Subcutaneous abdominal adipose tissue (tissue), 5 donors: ENCODE measurements at regions not wholly inside any gene's neighbourhood (a gene's known extent, or its start where the extent isn't known, plus 50 kb on each side); places are given as distances from the start of the nearest gene placed in this dataset.
"Not testable (repeated sequence)": the region's sequence is repeated elsewhere in the genome, so short reads cannot be mapped to it uniquely, and the experiment has no call there.

ENCODE experiments used
- H3K27ac ChIP-seq: one replicate; pipeline ENCODE4 v1.7.0; 2013; ENCODE audit warnings: low read depth, mild to moderate bottlenecking, inconsistent platforms, low read length, moderate library complexity
- H3K27me3 ChIP-seq, 5 donors: one replicate each; pipeline ENCODE4 v1.7.0; 2013; ENCODE audit warnings: low read length in 5 of 5, inconsistent platforms in 1 of 5; ENCODE audit not compliant: control insufficient read depth in 5 of 5, insufficient read depth in 4 of 5
- H3K36me3 ChIP-seq, 5 donors: one replicate each; pipeline ENCODE4 v1.7.0; 2013; ENCODE audit warnings: low read length in 5 of 5; ENCODE audit not compliant: control insufficient read depth in 5 of 5, insufficient read depth in 5 of 5
- H3K4me1 ChIP-seq, 5 donors: one replicate each; pipeline ENCODE4 v1.7.0; 2013; ENCODE audit warnings: low read length in 5 of 5, mild to moderate bottlenecking in 3 of 5, moderate library complexity in 1 of 5; ENCODE audit not compliant: control insufficient read depth in 5 of 5, insufficient read depth in 5 of 5
- H3K4me3 ChIP-seq, 5 donors: one replicate each; pipeline ENCODE4 v1.7.0; 2013; ENCODE audit warnings: low read length in 5 of 5, low read depth in 1 of 5
- H3K9ac ChIP-seq, 5 donors: one replicate each; pipeline ENCODE4 v1.7.0; 2013; ENCODE audit warnings: low read length in 5 of 5, mild to moderate bottlenecking in 4 of 5, moderate library complexity in 3 of 5
- H3K9me3 ChIP-seq, 5 donors: one replicate each; pipeline ENCODE4 v1.7.0; 2013; ENCODE audit warnings: low read length in 5 of 5; ENCODE audit not compliant: control insufficient read depth in 5 of 5
- donor health status: healthy.
- donor health status: healthy.
- donor health status: healthy.
- donor health status: healthy.
- donor health status: healthy.

GRCh38 chr1:221552792-221553191, 189.1 kb downstream of the DUSP10 start:
- not testable (repeated sequence) for H3K9me3 ChIP-seq, H3K36me3 ChIP-seq, H3K9ac ChIP-seq, H3K27ac ChIP-seq, H3K27me3 ChIP-seq, H3K4me3 ChIP-seq, H3K4me1 ChIP-seq

GRCh38 chr1:221555689-221556433, 186.0 kb downstream of the DUSP10 start:
- no peak overlapping the region for H3K27ac ChIP-seq
- H3K4me3 ChIP-seq: no peak overlapping the region
- H3K27me3 ChIP-seq: peaks cover 0 to 4% (median 0%) of the 10 kb centered on the region in 5 donors
- H3K9ac ChIP-seq: no peak overlapping the region
- H3K4me1 ChIP-seq: peaks cover 0 to 6% (median 0%) of the 10 kb centered on the region in 5 donors
- H3K9me3 ChIP-seq: no peaks in the 10 kb centered on the region
- no peaks in the 10 kb centered on the region for H3K36me3 ChIP-seq

GRCh38 chr1:221556435-221556834, 185.5 kb downstream of the DUSP10 start:
- Histone ChIP-seq H3K27ac (no peak overlapping the region), H3K9me3 (no peaks in the 10 kb centered on the region), H3K27me3 (peaks cover 0 to 4% (median 0%) of the 10 kb centered on the region in 5 donors), H3K9ac (no peak overlapping the region), H3K36me3 (no peaks in the 10 kb centered on the region), H3K4me3 (no peak overlapping the region), H3K4me1 (peaks cover 0 to 6% (median 0%) of the 10 kb centered on the region in 5 donors)

- peaks cover 0 to 6% (median 0%) of the 10 kb centered on the region in 5 donors for H3K4me1 ChIP-seq
- no peak overlapping the region for H3K9ac ChIP-seq
- no peak overlapping the region for H3K27ac ChIP-seq
- no peaks in the 10 kb centered on the region for H3K36me3 ChIP-seq
- H3K9me3 ChIP-seq: no peaks in the 10 kb centered on the region
- no peak overlapping the region for H3K4me3 ChIP-seq
- H3K27me3 ChIP-seq: peaks cover 0 to 4% (median 0%) of the 10 kb centered on the region in 5 donors
Observed at GRCh38 chr1:221557013-221557412, 184.9 kb downstream of the DUSP10 start.

- H3K9me3 ChIP-seq: no peaks in the 10 kb centered on the region
- no peak overlapping the region for H3K9ac ChIP-seq
- H3K27ac ChIP-seq: no peak overlapping the region
- peaks cover 0 to 4% (median 0%) of the 10 kb centered on the region in 5 donors for H3K27me3 ChIP-seq
- no peak overlapping the region for H3K4me3 ChIP-seq
- H3K36me3 ChIP-seq: no peaks in the 10 kb centered on the region
- no peaks in the 10 kb centered on the region for H3K4me1 ChIP-seq
Observed at GRCh38 chr1:221558396-221558795, 183.5 kb downstream of the DUSP10 start.

- peaks cover 0 to 4% (median 0%) of the 10 kb centered on the region in 5 donors for H3K27me3 ChIP-seq
- no peak overlapping the region for H3K27ac ChIP-seq
- H3K9ac ChIP-seq: no peak overlapping the region
- no peaks in the 10 kb centered on the region for H3K36me3 ChIP-seq
- no peaks in the 10 kb centered on the region for H3K9me3 ChIP-seq
- H3K4me1 ChIP-seq: no peaks in the 10 kb centered on the region
- no peak overlapping the region for H3K4me3 ChIP-seq
Observed at GRCh38 chr1:221559911-221560310, 182.0 kb downstream of the DUSP10 start.

- H3K36me3 ChIP-seq: no peaks in the 10 kb centered on the region
- no peak overlapping the region for H3K9ac ChIP-seq
- no peak overlapping the region for H3K4me3 ChIP-seq
- peaks cover 0 to 9% (median 7%) of the 10 kb centered on the region in 5 donors for H3K4me1 ChIP-seq
- no peaks in the 10 kb centered on the region for H3K9me3 ChIP-seq
- peaks cover 0 to 4% (median 0%) of the 10 kb centered on the region in 5 donors for H3K27me3 ChIP-seq
- no peak overlapping the region for H3K27ac ChIP-seq
Observed at GRCh38 chr1:221562542-221563475, 179.1 kb downstream of the DUSP10 start.

- no peaks in the 10 kb centered on the region for H3K36me3 ChIP-seq
- no peak overlapping the region for H3K27ac ChIP-seq
- H3K4me1 ChIP-seq: peaks cover 0 to 9% (median 7%) of the 10 kb centered on the region in 5 donors
- no peak overlapping the region for H3K4me3 ChIP-seq
- no peak overlapping the region for H3K9ac ChIP-seq
- no peaks in the 10 kb centered on the region for H3K9me3 ChIP-seq
- H3K27me3 ChIP-seq: peaks cover 0 to 4% (median 0%) of the 10 kb centered on the region in 5 donors
Observed at GRCh38 chr1:221563476-221563921, 178.4 kb downstream of the DUSP10 start.

GRCh38 chr1:221564891-221565290, 177.0 kb downstream of the DUSP10 start:
- peaks cover 0 to 9% (median 7%) of the 10 kb centered on the region in 5 donors for H3K4me1 ChIP-seq
- no peak overlapping the region for H3K9ac ChIP-seq
- no peaks in the 10 kb centered on the region for H3K9me3 ChIP-seq
- no peaks in the 10 kb centered on the region for H3K36me3 ChIP-seq
- H3K27ac ChIP-seq: no peak overlapping the region
- no peak overlapping the region for H3K4me3 ChIP-seq
- H3K27me3 ChIP-seq: no peaks in the 10 kb centered on the region

GRCh38 chr1:221565711-221566110, 176.2 kb downstream of the DUSP10 start:
- peaks cover 0 to 9% (median 7%) of the 10 kb centered on the region in 5 donors for H3K4me1 ChIP-seq
- no peaks in the 10 kb centered on the region for H3K9me3 ChIP-seq
- no peak overlapping the region for H3K9ac ChIP-seq
- H3K27me3 ChIP-seq: no peaks in the 10 kb centered on the region
- H3K27ac ChIP-seq: no peak overlapping the region
- no peak overlapping the region for H3K4me3 ChIP-seq
- no peaks in the 10 kb centered on the region for H3K36me3 ChIP-seq
